ENCODE measurements at regions not wholly inside any gene's neighbourhood (a gene's known extent, or its start where the extent isn't known, plus 50 kb on each side); places are given as distances from the start of the nearest gene placed in this dataset.

- no peak overlapping the region for H3K27ac ChIP-seq (ENCODE audit: low read length)
- H3K36me3 ChIP-seq (ENCODE audit: control insufficient read depth in 1 of 2, insufficient read depth in 2 of 2, low read length in 2 of 2), result no peaks in the 10 kb centered on the region
- H3K9me3 ChIP-seq (ENCODE audit: control insufficient read depth in 1 of 2, low read length in 2 of 2), result peaks cover 6% of the 10 kb centered on the region in 2 donors
- H3K27me3 ChIP-seq (ENCODE audit: low read depth, low read length), result no peaks in the 10 kb centered on the region
- H3K4me3 ChIP-seq (ENCODE audit: low read depth in 1 of 2, low read length in 2 of 2), result no peak overlapping the region
- no peaks in the 10 kb centered on the region for H3K4me1 ChIP-seq (ENCODE audit: control insufficient read depth in 1 of 2, insufficient read depth in 2 of 2, low read length in 2 of 2)
Measured at GRCh38 chr1:29458737-29459619, 222.7 kb downstream of the PTPRU start.

GRCh38 chr1:29457496-29458368, 221.4 kb downstream of the PTPRU start:
- no peaks in the 10 kb centered on the region for H3K27me3 ChIP-seq (ENCODE audit: low read depth, low read length)

GRCh38 chr1:29456685-29457435, 220.5 kb downstream of the PTPRU start:
- H3K4me3 ChIP-seq (ENCODE audit: low read depth in 1 of 2, low read length in 2 of 2), result no peak overlapping the region
- H3K27me3 ChIP-seq (ENCODE audit: low read depth, low read length), result no peaks in the 10 kb centered on the region
- no peaks in the 10 kb centered on the region for H3K4me1 ChIP-seq (ENCODE audit: control insufficient read depth in 1 of 2, insufficient read depth in 2 of 2, low read length in 2 of 2)
- H3K27ac ChIP-seq (ENCODE audit: low read length), result no peak overlapping the region
- no peaks in the 10 kb centered on the region for H3K36me3 ChIP-seq (ENCODE audit: control insufficient read depth in 1 of 2, insufficient read depth in 2 of 2, low read length in 2 of 2)
- peaks cover 6% of the 10 kb centered on the region in 2 donors for H3K9me3 ChIP-seq (ENCODE audit: control insufficient read depth in 1 of 2, low read length in 2 of 2)

More at GRCh38 chr1:29457496-29458368, 221.4 kb downstream of the PTPRU start:
- Histone ChIP-seq H3K4me1 (ENCODE audit: control insufficient read depth in 1 of 2, insufficient read depth in 2 of 2, low read length in 2 of 2) (no peaks in the 10 kb centered on the region), H3K9me3 (ENCODE audit: control insufficient read depth in 1 of 2, low read length in 2 of 2) (peaks cover 6% of the 10 kb centered on the region in 2 donors), H3K36me3 (ENCODE audit: control insufficient read depth in 1 of 2, insufficient read depth in 2 of 2, low read length in 2 of 2) (no peaks in the 10 kb centered on the region), H3K4me3 (ENCODE audit: low read depth in 1 of 2, low read length in 2 of 2) (no peak overlapping the region), H3K27ac (ENCODE audit: low read length) (no peak overlapping the region)

GRCh38 chr1:29455781-29456180, 219.5 kb downstream of the PTPRU start:
- peaks cover 6% of the 10 kb centered on the region in 2 donors for H3K9me3 ChIP-seq (ENCODE audit: control insufficient read depth in 1 of 2, low read length in 2 of 2)
- H3K4me3 ChIP-seq (ENCODE audit: low read depth in 1 of 2, low read length in 2 of 2), result no peak overlapping the region
- H3K27me3 ChIP-seq (ENCODE audit: low read depth, low read length), result no peaks in the 10 kb centered on the region
- no peaks in the 10 kb centered on the region for H3K36me3 ChIP-seq (ENCODE audit: control insufficient read depth in 1 of 2, insufficient read depth in 2 of 2, low read length in 2 of 2)
- no peak overlapping the region for H3K27ac ChIP-seq (ENCODE audit: low read length)
- H3K4me1 ChIP-seq (ENCODE audit: control insufficient read depth in 1 of 2, insufficient read depth in 2 of 2, low read length in 2 of 2), result no peaks in the 10 kb centered on the region

GRCh38 chr1:29454616-29455380, 218.5 kb downstream of the PTPRU start:
- Histone ChIP-seq H3K36me3 (ENCODE audit: control insufficient read depth in 1 of 2, insufficient read depth in 2 of 2, low read length in 2 of 2) (no peaks in the 10 kb centered on the region), H3K4me3 (ENCODE audit: low read depth in 1 of 2, low read length in 2 of 2) (no peak overlapping the region), H3K4me1 (ENCODE audit: control insufficient read depth in 1 of 2, insufficient read depth in 2 of 2, low read length in 2 of 2) (no peaks in the 10 kb centered on the region), H3K27me3 (ENCODE audit: low read depth, low read length) (no peaks in the 10 kb centered on the region), H3K27ac (ENCODE audit: low read length) (no peak overlapping the region), H3K9me3 (ENCODE audit: control insufficient read depth in 1 of 2, low read length in 2 of 2) (peaks cover 6% of the 10 kb centered on the region in 2 donors)

GRCh38 chr1:29453502-29454240, 217.3 kb downstream of the PTPRU start:
- Histone ChIP-seq H3K4me3 (ENCODE audit: low read depth in 1 of 2, low read length in 2 of 2) (no peak overlapping the region), H3K9me3 (ENCODE audit: control insufficient read depth in 1 of 2, low read length in 2 of 2) (peaks cover 6% of the 10 kb centered on the region in 2 donors), H3K27ac (ENCODE audit: low read length) (no peak overlapping the region), H3K4me1 (ENCODE audit: control insufficient read depth in 1 of 2, insufficient read depth in 2 of 2, low read length in 2 of 2) (no peaks in the 10 kb centered on the region), H3K36me3 (ENCODE audit: control insufficient read depth in 1 of 2, insufficient read depth in 2 of 2, low read length in 2 of 2) (no peaks in the 10 kb centered on the region), H3K27me3 (ENCODE audit: low read depth, low read length) (no peaks in the 10 kb centered on the region)

- Histone ChIP-seq H3K27me3 (ENCODE audit: low read depth, low read length) (no peaks in the 10 kb centered on the region), H3K9me3 (ENCODE audit: control insufficient read depth in 1 of 2, low read length in 2 of 2) (peaks cover 6% of the 10 kb centered on the region in 2 donors), H3K27ac (ENCODE audit: low read length) (no peak overlapping the region)
Measured at GRCh38 chr1:29452463-29453230, 216.3 kb downstream of the PTPRU start.

GRCh38 chr1:29451368-29451892, 215.1 kb downstream of the PTPRU start:
- Histone ChIP-seq H3K4me1 (ENCODE audit: control insufficient read depth in 1 of 2, insufficient read depth in 2 of 2, low read length in 2 of 2) (no peaks in the 10 kb centered on the region), H3K27ac (ENCODE audit: low read length) (no peak overlapping the region), H3K4me3 (ENCODE audit: low read depth in 1 of 2, low read length in 2 of 2) (no peak overlapping the region), H3K27me3 (ENCODE audit: low read depth, low read length) (no peaks in the 10 kb centered on the region), H3K36me3 (ENCODE audit: control insufficient read depth in 1 of 2, insufficient read depth in 2 of 2, low read length in 2 of 2) (no peaks in the 10 kb centered on the region), H3K9me3 (ENCODE audit: control insufficient read depth in 1 of 2, low read length in 2 of 2) (peaks cover 0 to 1% of the 10 kb centered on the region in 2 donors)

More at GRCh38 chr1:29452463-29453230, 216.3 kb downstream of the PTPRU start:
- no peaks in the 10 kb centered on the region for H3K4me1 ChIP-seq (ENCODE audit: control insufficient read depth in 1 of 2, insufficient read depth in 2 of 2, low read length in 2 of 2)
- H3K4me3 ChIP-seq (ENCODE audit: low read depth in 1 of 2, low read length in 2 of 2), result no peak overlapping the region
- no peaks in the 10 kb centered on the region for H3K36me3 ChIP-seq (ENCODE audit: control insufficient read depth in 1 of 2, insufficient read depth in 2 of 2, low read length in 2 of 2)

- no peaks in the 10 kb centered on the region for H3K9me3 ChIP-seq (ENCODE audit: control insufficient read depth in 1 of 2, low read length in 2 of 2)
- no peak overlapping the region for H3K4me3 ChIP-seq (ENCODE audit: low read depth in 1 of 2, low read length in 2 of 2)
- no peaks in the 10 kb centered on the region for H3K36me3 ChIP-seq (ENCODE audit: control insufficient read depth in 1 of 2, insufficient read depth in 2 of 2, low read length in 2 of 2)
- H3K27ac ChIP-seq (ENCODE audit: low read length), result no peak overlapping the region
- no peaks in the 10 kb centered on the region for H3K4me1 ChIP-seq (ENCODE audit: control insufficient read depth in 1 of 2, insufficient read depth in 2 of 2, low read length in 2 of 2)
- no peaks in the 10 kb centered on the region for H3K27me3 ChIP-seq (ENCODE audit: low read depth, low read length)
Measured at GRCh38 chr1:29450591-29450990, 214.3 kb downstream of the PTPRU start.
